Natural killer cell (primary cell): ENCODE measurements at regions not wholly inside any gene's neighbourhood (a gene's known extent, or its start where the extent isn't known, plus 50 kb on each side); places are given as distances from the start of the nearest gene placed in this dataset.

Experiments
- ATAC-seq, 3 donors: fragments of 150-1000 bp in 2 of 3; fragments of 200-7000 bp in 1 of 3; cut with Tn5 transposase; 1 replicate in 1 of 3; 2 replicates in 2 of 3; pipeline ENCODE4 v1.10.0; 2021; ENCODE audit warnings: mild to moderate bottlenecking in 2 of 3, moderate library complexity in 2 of 3
- DNase-seq, 2 donors: peaks; one replicate each; pipeline versions ENCODE4 v3.0.0 to v3.0.0-alpha.2; 2013 to 2021; ENCODE audit warnings: mixed read lengths in 1 of 2
- H3K27ac ChIP-seq: one replicate; pipeline ENCODE4 v1.5.1; 2013; ENCODE audit warnings: mild to moderate bottlenecking, low read length
- H3K27me3 ChIP-seq: one replicate; pipeline ENCODE4 v1.6.1; 2013; ENCODE audit warnings: low read length; ENCODE audit not compliant: control insufficient read depth, insufficient read depth
- H3K36me3 ChIP-seq: one replicate; pipeline ENCODE4 v1.6.1; 2013; ENCODE audit warnings: low read length; ENCODE audit not compliant: control insufficient read depth, insufficient read depth
- H3K4me1 ChIP-seq: one replicate; pipeline ENCODE4 v1.6.1; 2013; ENCODE audit warnings: low read length; ENCODE audit not compliant: control insufficient read depth, insufficient read depth
- H3K4me3 ChIP-seq: one replicate; pipeline ENCODE4 v1.5.1; 2013; ENCODE audit warnings: low read length
- H3K9me3 ChIP-seq: one replicate; pipeline ENCODE4 v1.6.1; 2013; ENCODE audit warnings: low read length; ENCODE audit not compliant: control insufficient read depth, insufficient read depth
- H3K27ac Mint-ChIP-seq, 2 donors: one replicate each; pipeline ENCODE4 v1.8.0; 2022; ENCODE audit warnings: mild to moderate bottlenecking in 2 of 2, mixed read lengths in 2 of 2, moderate library complexity in 1 of 2
- H3K27me3 Mint-ChIP-seq, 2 donors: one replicate each; pipeline ENCODE4 v1.8.0; 2022; ENCODE audit warnings: low read depth in 2 of 2, mixed read lengths in 2 of 2
- H3K36me3 Mint-ChIP-seq: one replicate; pipeline ENCODE4 v1.8.0; 2022; ENCODE audit warnings: mixed read lengths
- H3K4me1 Mint-ChIP-seq, 2 donors: one replicate each; pipeline ENCODE4 v1.8.0; 2022; ENCODE audit warnings: mixed read lengths in 2 of 2
- H3K4me3 Mint-ChIP-seq: one replicate; pipeline ENCODE4 v1.8.0; 2022; ENCODE audit warnings: mild to moderate bottlenecking, moderate library complexity, mixed read lengths
- H3K9me3 Mint-ChIP-seq, 2 donors: one replicate each; pipeline ENCODE4 v1.8.0; 2022; ENCODE audit warnings: mixed read lengths in 2 of 2
- CTCF ChIP-seq: fragments of 200-600 bp; IDR thresholded peaks from one replicate; pipeline ENCODE4 v1.8.0; 2022; ENCODE audit warnings: antibody characterized with exemption
- intact Hi-C: fragments of 100-400 bp; cut with micrococcal nuclease; formaldehyde crosslinking; loops from one replicate; pipeline ENCODE4 v1.14.2; 2022

DNA sequence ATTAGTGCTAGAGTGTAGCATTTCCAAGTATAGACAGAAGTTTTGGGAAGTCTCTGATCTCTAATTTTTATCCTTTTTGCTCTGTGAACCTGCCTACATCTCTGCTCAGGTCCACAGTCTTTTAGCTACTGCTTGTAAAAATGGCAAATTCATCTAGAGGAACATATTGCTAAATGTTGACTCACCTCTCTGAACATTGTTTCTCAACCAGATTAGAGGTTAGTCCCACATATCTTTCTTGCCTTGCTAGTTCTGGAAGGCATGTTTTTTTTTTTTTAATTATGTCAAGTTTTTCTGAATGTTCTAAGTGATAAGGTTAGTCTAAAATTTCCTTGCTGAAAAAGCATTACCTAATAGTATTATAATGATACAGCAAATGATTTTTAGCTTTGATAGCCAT is 2889.6 kb upstream of the PCDH20 start:
- intact Hi-C loops, result no loop called here
- TF ChIP-seq CTCF, result no peak
- Histone ChIP-seq H3K4me3 (no peak overlapping the region), H3K4me1 (no peaks in the 10 kb centered on the region), H3K36me3 (no peaks in the 10 kb centered on the region), H3K9me3 (peaks cover 4% of the 10 kb centered on the region), H3K27ac (no peak overlapping the region), H3K27me3 (no peaks in the 10 kb centered on the region)
- no peak for ATAC-seq
- no peak for DNase-seq
- H3K27me3 Mint-ChIP-seq, result no peaks in the 10 kb centered on the region
- peaks cover 6% of the 10 kb centered on the region for H3K36me3 Mint-ChIP-seq
- H3K4me1 Mint-ChIP-seq, result no peaks in the 10 kb centered on the region
- peaks cover 10 to 14% of the 10 kb centered on the region in 2 donors for H3K9me3 Mint-ChIP-seq
- no peak overlapping the region for H3K27ac Mint-ChIP-seq
- no peak overlapping the region for H3K4me3 Mint-ChIP-seq

- no peaks in the 10 kb centered on the region for H3K9me3 ChIP-seq
- Mint-ChIP-seq H3K36me3 (no peaks in the 10 kb centered on the region), H3K27ac (no peak overlapping the region), H3K27me3 (no peaks in the 10 kb centered on the region), H3K9me3 (peaks cover 4 to 13% of the 10 kb centered on the region in 2 donors), H3K4me3 (no peak overlapping the region), H3K4me1 (no peaks in the 10 kb centered on the region)
- no peaks in the 10 kb centered on the region for H3K36me3 ChIP-seq
- no peak overlapping the region for H3K4me3 ChIP-seq
- DNase-seq (no peak), ATAC-seq (no peak)
- TF ChIP-seq CTCF, result no peak
- no peaks in the 10 kb centered on the region for H3K27me3 ChIP-seq
- intact Hi-C loops, result no loop called here
- no peaks in the 10 kb centered on the region for H3K4me1 ChIP-seq
- no peak overlapping the region for H3K27ac ChIP-seq
Measured at GRCh38 chr13:64300239-64300638, 2884.6 kb upstream of the PCDH20 start.

- H3K4me3 Mint-ChIP-seq, result no peak overlapping the region
- no peaks in the 10 kb centered on the region for H3K36me3 Mint-ChIP-seq
Measured at GRCh38 chr13:64293923-64294322, 2878.3 kb upstream of the PCDH20 start.

More at GRCh38 chr13:64293923-64294322, 2878.3 kb upstream of the PCDH20 start:
- intact Hi-C loops, result no loop called here
- H3K27me3 ChIP-seq, result no peaks in the 10 kb centered on the region
- H3K9me3 ChIP-seq, result no peaks in the 10 kb centered on the region
- H3K4me1 ChIP-seq, result no peaks in the 10 kb centered on the region
- no peak overlapping the region for H3K27ac ChIP-seq
- no peak overlapping the region for H3K4me3 ChIP-seq
- DNase-seq (no peak), ATAC-seq (no peak)
- H3K27ac Mint-ChIP-seq, result no peak overlapping the region
- no peaks in the 10 kb centered on the region for H3K36me3 ChIP-seq
- H3K27me3 Mint-ChIP-seq, result no peaks in the 10 kb centered on the region
- H3K9me3 Mint-ChIP-seq, result peaks cover 16 to 24% of the 10 kb centered on the region in 2 donors
- TF ChIP-seq CTCF, result no peak
- no peaks in the 10 kb centered on the region for H3K4me1 Mint-ChIP-seq
